A549 (cell line): ENCODE measurements at regions not wholly inside any gene's neighbourhood (a gene's known extent, or its start where the extent isn't known, plus 50 kb on each side); places are given as distances from the start of the nearest gene placed in this dataset.
A peak's percentile ranks its signal among the peaks of the same experiment; 100 is the strongest.

Experiments
- ATAC-seq, 2 experiments: fragments of 200-7000 bp in 1 of 2; fragments of >200 bp in 1 of 2; cut with Nextera tagmentation in 1 of 2; cut with Tn5 transposase in 1 of 2; 3 replicates each; pipeline versions ENCODE4 v1.8.0 to v1.9.1; 2018 to 2020; ENCODE audit warnings: mild to moderate bottlenecking in 1 of 2, moderate library complexity in 1 of 2
- CTCF ChIA-PET: fragments of 300-600 bp; sonication (Branson Sonifier 250); formaldehyde crosslinking; extraction: SDS; loops from one replicate; lab custom pipeline; 2021; ENCODE audit warnings: antibody characterized with exemption, inconsistent platforms; lab: Yijun Ruan, JAX
- POLR2A ChIA-PET: fragments of 350-600 bp; formaldehyde crosslinking; extraction: SDS; loops from one replicate; lab custom pipeline; 2021; ENCODE audit warnings: antibody characterized with exemption, inconsistent platforms; lab: Yijun Ruan, JAX
- DNase-seq, 2 experiments: peaks; one replicate each; pipeline versions ENCODE4 v3.0.0 to v3.0.0-alpha.2; 2011 to 2016; ENCODE audit warnings: low read depth in 1 of 2, low spot score in 1 of 2
- FAIRE-seq: peaks from 2 replicates; lab custom pipeline; 2011; peaks lifted over from hg19 to GRCh38; lab: Jason Lieb, UNC
- H3K27ac ChIP-seq, 2 experiments: fragments of >200 bp; sonication (Bioruptor Twin); formaldehyde crosslinking; 3 replicates each; pipeline ENCODE4 v1.5.1; 2016 to 2017
- H3K4me1 ChIP-seq: fragments of >200 bp; sonication (Bioruptor Twin); formaldehyde crosslinking; 3 replicates; pipeline ENCODE4 v1.6.1; 2016
- H3K4me2 ChIP-seq: fragments of >200 bp; sonication (Bioruptor Twin); formaldehyde crosslinking; 3 replicates; pipeline ENCODE4 v1.6.1; 2016
- H3K4me3 ChIP-seq: fragments of >200 bp; sonication (Bioruptor Twin); formaldehyde crosslinking; 3 replicates; pipeline ENCODE4 v1.5.1; 2016
- H3K9me3 ChIP-seq: fragments of >200 bp; sonication (Bioruptor Twin); formaldehyde crosslinking; 3 replicates; pipeline ENCODE4 v1.6.1; 2016
- ATOH8 ChIP-seq: fragments of 250-450 bp; sonication (Bioruptor Pico); IDR thresholded peaks from 2 replicates; pipeline ENCODE4 v1.5.0; 2020; ENCODE audit warnings: low read depth, mild to moderate bottlenecking, moderate library complexity
- CBX8 ChIP-seq: fragments of 200-600 bp; sonication (generic); IDR thresholded peaks from 2 replicates; pipeline ENCODE4 v1.6.1; 2016
- EHF ChIP-seq: fragments of 250-450 bp; sonication (Bioruptor Pico); IDR thresholded peaks from 2 replicates; pipeline ENCODE4 v1.5.0; 2020; ENCODE audit warnings: mild to moderate bottlenecking
- FOSL2 ChIP-seq, 2 experiments: fragments of 450-650 bp in 1 of 2; fragments of >200 bp in 1 of 2; sonication (Bioruptor Twin) in 1 of 2; formaldehyde crosslinking; IDR thresholded peaks; 2 replicates each; pipeline versions ENCODE4 v1.5.0 to v1.6.1; 2016 to 2020; ENCODE audit warnings: mild to moderate bottlenecking in 1 of 2, moderate library complexity in 1 of 2
- HEYL ChIP-seq: fragments of 250-450 bp; sonication (Bioruptor Pico); IDR thresholded peaks from 2 replicates; pipeline ENCODE4 v1.8.0; 2021; ENCODE audit warnings: mild to moderate bottlenecking, moderate library complexity
- HOXA7 ChIP-seq: fragments of 250-450 bp; sonication (Bioruptor Pico); IDR thresholded peaks from 2 replicates; pipeline ENCODE4 v1.5.0; 2020; ENCODE audit warnings: mild to moderate bottlenecking, moderate library complexity
- KDM1A ChIP-seq: fragments of 200-600 bp; sonication (generic); IDR thresholded peaks from 2 replicates; pipeline ENCODE4 v1.6.1; 2016; ENCODE audit warnings: low read depth, mild to moderate bottlenecking
- MAZ ChIP-seq: fragments of 150-350 bp; IDR thresholded peaks from 2 replicates; pipeline ENCODE4 v1.6.1; 2014; ENCODE audit warnings: antibody characterized with exemption, low read depth, low read length, borderline replicate concordance
- NFE2L2 ChIP-seq: fragments of 150-350 bp; conservative IDR thresholded peaks from 2 replicates; pipeline ENCODE4 v1.6.1; 2014; ENCODE audit warnings: low read length
- NPAS2 ChIP-seq: fragments of 250-450 bp; sonication (Bioruptor Pico); IDR thresholded peaks from 2 replicates; pipeline ENCODE4 v1.8.0; 2022; ENCODE audit warnings: mild to moderate bottlenecking, moderate library complexity, borderline replicate concordance
- POLR2AphosphoS2 ChIP-seq: conservative IDR thresholded peaks from 2 replicates; pipeline ENCODE4 v1.6.1; 2012; ENCODE audit warnings: low read length, improper control_type of control experiment, inconsistent platforms
- RFX5 ChIP-seq: fragments of 450-650 bp; IDR thresholded peaks from 2 replicates; pipeline ENCODE4 v1.7.1; 2014; ENCODE audit warnings: antibody characterized with exemption, mild to moderate bottlenecking, moderate library complexity
- SREBF2 ChIP-seq: fragments of 450-650 bp; IDR thresholded peaks from 2 replicates; pipeline ENCODE4 v1.6.1; 2014; ENCODE audit warnings: mild to moderate bottlenecking, moderate library complexity
- TFCP2L1 ChIP-seq: fragments of 250-450 bp; sonication (Bioruptor Pico); IDR thresholded peaks from 2 replicates; pipeline ENCODE4 v1.5.0; 2021; ENCODE audit warnings: mild to moderate bottlenecking
- TP53 ChIP-seq: fragments of 250-450 bp; sonication (Bioruptor Pico); IDR thresholded peaks from 2 replicates; pipeline ENCODE4 v1.5.0; 2021; ENCODE audit warnings: mild to moderate bottlenecking, moderate library complexity
- ZFP36 ChIP-seq: fragments of 450-650 bp; IDR thresholded peaks from 2 replicates; pipeline ENCODE4 v1.6.1; 2014; ENCODE audit warnings: borderline replicate concordance; ENCODE audit not compliant: partially characterized antibody
- ZNF302 ChIP-seq: fragments of 250-450 bp; sonication (Bioruptor Pico); IDR thresholded peaks from 2 replicates; pipeline ENCODE4 v1.9.0; 2021; ENCODE audit warnings: inconsistent platforms, mild to moderate bottlenecking, moderate library complexity
- WGBS: methylation state at CpG from one replicate; pipeline ENCODE4 v1.1.6; 2017; ENCODE audit errors: missing lambda C conversion rate; 5-methylcytosine and 5-hydroxymethylcytosine counted together
- TF ChIP-seq, protein P1 (sequence below): fragments of >200 bp; sonication (Bioruptor Twin); formaldehyde crosslinking; IDR thresholded peaks from 2 replicates; pipeline ENCODE4 v1.6.1; 2016
- TF ChIP-seq, protein P2 (sequence below): fragments of >200 bp; sonication (Bioruptor Twin); formaldehyde crosslinking; IDR thresholded peaks from 3 replicates; pipeline ENCODE4 v1.5.1; 2016

GRCh38 chr5:72607381-72607780, 100.2 kb upstream of the ZNF366 start:
- H3K4me3 ChIP-seq, result no peak overlapping the region
- H3K4me2 ChIP-seq, result no peak overlapping the region
- peak overlapping the region in 1 of 2 experiments; percentile 64; a peak in 4 of 6 replicates for H3K27ac ChIP-seq
- peaks cover 7% of the 10 kb centered on the region; the same call in 1 of the 3 replicates for H3K4me1 ChIP-seq
- DNase-seq, result no peak
- POLR2A ChIA-PET, result no interaction called here
- CTCF ChIA-PET, result interaction anchor here (2.7 kb wide), 1 partner anchor 211 kb away, joined by 12 read pairs; no protein-coding TSS in a partner anchor
- 79% methylated on average over 2 of the region's 2 CpGs for WGBS
- no peak for ATAC-seq
- no peak for TF ChIP-seq ZFP36
- no peak for FAIRE-seq
- no peaks in the 10 kb centered on the region; the same call in 2 of the 3 replicates for H3K9me3 ChIP-seq

DNA sequence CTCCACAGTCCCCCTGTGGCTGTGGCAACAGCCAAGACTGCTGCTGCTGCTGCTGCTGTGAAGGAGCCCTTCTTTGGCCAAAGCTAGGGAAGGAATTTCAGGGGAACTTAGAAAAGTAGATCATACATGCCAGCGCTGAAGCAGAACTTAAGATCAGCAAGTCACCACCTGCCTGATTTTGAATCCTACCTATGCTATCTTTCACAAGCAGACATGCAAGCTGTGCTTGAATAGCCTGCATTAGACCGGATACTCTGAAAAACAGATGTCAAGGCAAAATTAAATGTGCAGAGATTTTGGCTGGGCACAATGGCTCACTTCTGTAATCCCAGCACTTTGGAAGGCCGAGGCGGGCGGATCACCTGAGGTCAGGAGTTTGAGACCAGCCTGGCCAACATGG, 99.3 kb upstream of the ZNF366 start:
- ATAC-seq (no peak), DNase-seq (no peak), FAIRE-seq (no peak)
- Histone ChIP-seq H3K4me1 (peaks cover 12% of the 10 kb centered on the region; the same call in 2 of the 3 replicates), H3K4me3 (no peak overlapping the region), H3K27ac (peak overlapping the region in 1 of 2 experiments; percentile 44; a peak in 1 of 6 replicates), H3K4me2 (no peak overlapping the region), H3K9me3 (peaks cover 7% of the 10 kb centered on the region; the same call in 2 of the 3 replicates)
- 98% methylated on average over 5 of the region's 5 CpGs for WGBS
- POLR2A ChIA-PET, result interaction anchor here (0.6 kb wide), 1 partner anchor 240 kb away, joined by 3 read pairs; no protein-coding TSS in a partner anchor
- TF ChIP-seq SREBF2 (no peak), RFX5 (no peak), TP53 (CRISPR knock-in tag) (no peak), KDM1A (no peak)
- TF ChIP-seq, protein P1, sequence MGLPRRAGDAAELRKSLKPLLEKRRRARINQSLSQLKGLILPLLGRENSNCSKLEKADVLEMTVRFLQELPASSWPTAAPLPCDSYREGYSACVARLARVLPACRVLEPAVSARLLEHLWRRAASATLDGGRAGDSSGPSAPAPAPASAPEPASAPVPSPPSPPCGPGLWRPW, result no peak
- CTCF ChIA-PET, result interaction anchor here (1.2 to 2.7 kb wide), 2 partner anchors 42 to 212 kb away, joined by 3 to 12 read pairs; no protein-coding TSS in a partner anchor

- no peak for ATAC-seq
- Histone ChIP-seq H3K4me3 (no peak overlapping the region), H3K4me1 (peaks cover 18% of the 10 kb centered on the region), H3K4me2 (no peak overlapping the region), H3K9me3 (peaks cover 7% of the 10 kb centered on the region; the same call in 2 of the 3 replicates), H3K27ac (peak overlapping the region in 1 of 2 experiments; percentile 44; a peak in 2 of 6 replicates)
- DNase-seq, result no peak
- ChIA-PET CTCF (interaction anchor here (0.7 to 2.7 kb wide), 3 partner anchors 16 to 213 kb away, joined by 3 to 12 read pairs (median 3); no protein-coding TSS in a partner anchor), POLR2A (no interaction called here)
- no peak for TF ChIP-seq MAZ
- no peak for TF ChIP-seq HEYL (CRISPR knock-in tag)
- TF ChIP-seq, protein P2, sequence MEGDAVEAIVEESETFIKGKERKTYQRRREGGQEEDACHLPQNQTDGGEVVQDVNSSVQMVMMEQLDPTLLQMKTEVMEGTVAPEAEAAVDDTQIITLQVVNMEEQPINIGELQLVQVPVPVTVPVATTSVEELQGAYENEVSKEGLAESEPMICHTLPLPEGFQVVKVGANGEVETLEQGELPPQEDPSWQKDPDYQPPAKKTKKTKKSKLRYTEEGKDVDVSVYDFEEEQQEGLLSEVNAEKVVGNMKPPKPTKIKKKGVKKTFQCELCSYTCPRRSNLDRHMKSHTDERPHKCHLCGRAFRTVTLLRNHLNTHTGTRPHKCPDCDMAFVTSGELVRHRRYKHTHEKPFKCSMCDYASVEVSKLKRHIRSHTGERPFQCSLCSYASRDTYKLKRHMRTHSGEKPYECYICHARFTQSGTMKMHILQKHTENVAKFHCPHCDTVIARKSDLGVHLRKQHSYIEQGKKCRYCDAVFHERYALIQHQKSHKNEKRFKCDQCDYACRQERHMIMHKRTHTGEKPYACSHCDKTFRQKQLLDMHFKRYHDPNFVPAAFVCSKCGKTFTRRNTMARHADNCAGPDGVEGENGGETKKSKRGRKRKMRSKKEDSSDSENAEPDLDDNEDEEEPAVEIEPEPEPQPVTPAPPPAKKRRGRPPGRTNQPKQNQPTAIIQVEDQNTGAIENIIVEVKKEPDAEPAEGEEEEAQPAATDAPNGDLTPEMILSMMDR, result no peak
- TF ChIP-seq POLR2AphosphoS2, result no peak
- TF ChIP-seq ZNF302, result no peak
- TF ChIP-seq, protein P1, result no peak
- no peak for TF ChIP-seq EHF
- no peak for TF ChIP-seq NFE2L2
- no peak for TF ChIP-seq NPAS2
- TF ChIP-seq HOXA7, result no peak
- no peak for TF ChIP-seq TFCP2L1 (CRISPR knock-in tag)
- no peak for TF ChIP-seq CBX8
- no peak for TF ChIP-seq ATOH8
- TF ChIP-seq FOSL2 (IDR thresholded peaks at IDR 0.05), result no peak
- no peak for TF ChIP-seq FOSL2 (CRISPR knock-in tag; IDR thresholded peaks at IDR 0.05)
- FAIRE-seq, result no peak
Measured at GRCh38 chr5:72605632-72606031, 98.4 kb upstream of the ZNF366 start.
